Astrocyte of the hippocampus (primary cell): ENCODE measurements at regions not wholly inside any gene's neighbourhood (a gene's known extent, or its start where the extent isn't known, plus 50 kb on each side); places are given as distances from the start of the nearest gene placed in this dataset.

Experiments
- DNase-seq: peaks from one replicate; pipeline ENCODE4 v3.0.0; 2011; ENCODE audit warnings: low read depth, low spot score

DNA sequence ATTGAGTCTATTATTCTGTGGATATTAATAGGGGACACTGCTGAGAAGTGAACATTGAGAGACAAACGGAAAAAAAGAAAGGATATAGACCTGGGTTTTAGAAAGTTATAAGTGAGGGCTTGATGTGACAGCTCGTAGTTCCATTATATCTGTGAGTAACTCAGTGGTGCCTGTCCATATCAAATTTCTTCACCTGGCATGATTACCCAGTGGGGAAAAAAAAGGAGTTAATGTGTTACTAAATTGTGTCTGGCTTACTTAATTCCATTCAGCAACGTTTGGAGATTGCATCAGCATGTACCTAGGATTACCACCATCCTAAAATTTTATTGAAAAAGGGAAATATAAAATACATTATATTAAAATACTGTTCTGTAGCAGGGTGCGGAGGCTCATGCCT is 1249.9 kb downstream of the SLC16A7 start:
- no peak for DNase-seq

DNA sequence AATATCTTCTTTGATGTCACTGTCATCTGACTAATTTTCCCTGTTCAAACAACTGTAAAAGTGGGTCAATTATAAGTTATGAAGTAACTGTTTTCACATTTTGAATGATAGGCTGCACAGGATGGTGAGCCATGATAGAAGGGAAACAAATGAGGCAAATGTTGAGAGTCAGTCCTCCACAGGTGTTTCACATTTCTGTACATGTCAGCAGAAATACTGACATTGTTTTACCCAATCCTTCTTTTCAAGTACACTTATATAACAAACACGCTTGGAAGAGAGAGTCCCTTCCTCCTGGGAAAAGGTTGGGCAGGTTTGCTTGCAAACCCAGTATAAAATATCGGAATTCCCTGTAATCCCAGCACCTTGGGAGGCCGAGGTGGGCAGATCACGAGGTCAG is 1251.5 kb downstream of the SLC16A7 start:
- DNase-seq: no peak

DNA sequence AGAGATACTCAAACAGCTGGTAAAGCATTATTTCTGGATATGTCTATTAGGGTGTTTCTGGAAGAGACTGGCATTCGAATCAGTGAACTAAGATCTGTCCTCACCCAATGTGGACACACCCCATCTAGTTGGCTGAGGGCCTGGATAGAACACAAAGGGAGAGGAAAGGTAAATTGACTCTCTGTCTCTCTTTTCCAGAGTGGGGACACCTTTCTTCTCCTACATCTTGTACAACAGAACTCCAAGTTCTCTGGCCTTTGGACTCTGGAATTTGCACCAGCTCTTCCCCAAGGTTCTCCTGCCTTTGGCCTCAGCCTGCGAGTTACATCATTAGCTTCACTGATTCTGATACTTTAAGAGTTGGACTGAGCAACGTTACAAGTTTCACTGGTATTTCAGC is 1253.9 kb downstream of the SLC16A7 start:
- DNase-seq: no peak

DNA sequence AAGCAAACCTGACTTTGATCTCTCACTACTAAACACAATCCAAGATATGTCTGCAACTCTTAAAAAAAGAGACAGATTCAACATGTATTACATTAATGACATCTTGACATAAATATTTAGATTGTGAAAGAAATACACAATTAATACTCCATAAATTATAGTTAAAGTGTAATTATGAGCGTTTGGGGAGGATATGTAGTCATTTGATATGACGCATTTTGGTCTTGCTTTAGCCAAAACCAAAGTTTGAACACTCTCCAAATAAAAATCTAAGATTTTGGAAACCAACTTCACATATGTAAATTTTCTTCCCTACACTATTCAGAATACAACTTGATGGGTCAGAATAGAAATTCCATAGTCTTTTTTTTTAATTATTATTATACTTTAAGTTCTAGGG is 1257.6 kb downstream of the SLC16A7 start:
- no peak for DNase-seq

DNA sequence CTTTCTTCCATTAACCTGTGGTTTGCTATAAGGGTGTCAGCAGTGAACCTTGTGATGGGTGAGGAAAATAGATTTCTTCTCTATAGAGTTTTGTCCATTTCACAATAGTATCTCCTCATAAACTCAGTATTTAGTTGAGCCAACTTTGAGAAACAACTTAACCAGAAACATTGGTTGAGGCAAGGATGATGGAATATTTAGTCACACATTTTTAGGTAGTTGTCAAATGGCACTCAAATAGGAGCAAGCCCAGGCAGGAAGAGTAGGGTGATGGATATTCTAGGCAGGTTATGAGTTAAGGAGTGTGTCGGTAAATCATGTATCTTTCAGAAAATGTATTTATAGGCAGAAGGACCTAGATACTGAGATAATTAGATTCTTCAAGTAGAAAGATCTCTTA is 1267.6 kb downstream of the SLC16A7 start:
- no peak for DNase-seq

DNA sequence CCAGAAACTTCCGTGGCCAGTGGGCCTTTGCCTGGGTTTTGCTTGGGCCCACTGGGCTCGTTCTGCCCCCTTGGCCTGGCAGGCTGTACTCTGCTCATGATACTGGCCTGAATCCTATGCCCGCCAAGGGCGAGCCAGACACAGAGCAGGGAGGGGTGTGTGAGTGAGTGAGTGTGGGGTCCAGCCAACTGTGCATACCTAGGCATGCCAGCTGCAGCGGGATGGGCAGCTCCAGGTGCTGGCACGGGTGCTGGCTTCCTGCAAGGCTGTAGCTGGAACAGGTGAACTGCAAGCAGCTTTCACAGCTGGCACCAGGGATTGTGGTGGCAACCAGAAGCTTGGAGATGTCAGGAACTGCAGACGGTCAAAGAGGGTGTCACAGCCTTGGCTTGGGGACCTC is 1276.4 kb downstream of the SLC16A7 start:
- DNase-seq: no peak

DNA sequence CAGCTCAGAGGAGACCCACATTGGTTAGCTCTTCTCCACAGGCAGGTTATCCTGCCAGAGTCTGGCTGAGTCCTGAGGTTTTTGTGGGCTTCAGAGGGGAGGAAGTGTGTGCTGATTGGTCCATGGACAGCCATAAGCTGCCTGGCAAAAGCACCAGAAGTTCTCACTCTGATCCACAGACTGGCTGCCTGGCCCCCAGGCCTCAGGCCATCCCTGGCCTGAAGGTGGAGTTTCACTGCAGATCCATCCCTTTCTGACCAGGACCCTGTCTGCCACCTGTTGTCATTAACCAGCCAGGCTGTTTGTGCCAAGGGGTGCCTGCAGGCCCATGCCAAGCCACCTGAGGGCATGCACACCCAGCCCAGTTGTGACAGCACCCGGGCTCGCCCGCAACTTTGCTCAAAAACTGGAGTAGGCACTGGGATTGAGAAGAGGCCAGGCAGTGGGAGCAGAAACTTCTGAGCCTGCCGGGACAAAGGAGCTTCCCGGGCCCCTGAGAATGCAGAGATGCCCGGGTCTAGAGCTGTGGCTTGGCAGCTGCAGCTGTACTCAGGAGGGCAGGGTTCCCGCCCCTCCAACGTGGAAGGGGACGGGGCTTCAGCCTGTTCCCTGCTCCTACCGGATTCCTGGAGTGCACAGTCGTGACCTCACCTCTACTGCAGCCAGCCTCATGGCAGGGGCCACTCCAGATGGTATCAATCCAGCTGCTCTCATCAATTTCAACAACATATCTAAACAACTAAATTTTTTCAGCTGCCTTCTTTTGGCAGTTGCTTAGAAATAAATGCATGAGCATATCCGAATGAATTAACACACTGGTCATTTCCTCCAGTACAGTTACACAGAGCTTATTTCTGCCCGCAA is 1277.3 kb downstream of the SLC16A7 start:
- DNase-seq: no peak

DNA sequence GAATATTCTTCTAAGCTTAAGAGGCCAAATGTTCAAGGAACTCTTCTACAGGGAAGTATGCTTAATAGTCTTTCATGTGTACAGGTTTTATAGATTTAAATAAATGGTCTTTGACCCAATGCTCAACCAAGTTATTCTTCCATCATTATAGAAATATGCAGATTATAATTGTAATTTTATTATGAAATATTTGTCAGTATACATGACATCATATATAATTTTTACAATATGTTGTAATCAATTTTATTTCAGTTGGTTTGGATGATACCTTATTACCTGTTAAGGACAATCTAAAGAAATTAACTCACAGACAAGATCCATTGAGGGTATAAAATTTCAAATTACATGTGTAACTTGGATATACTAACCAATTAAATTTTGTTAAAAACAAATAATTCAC is 1278.3 kb downstream of the SLC16A7 start:
- DNase-seq: no peak

DNA sequence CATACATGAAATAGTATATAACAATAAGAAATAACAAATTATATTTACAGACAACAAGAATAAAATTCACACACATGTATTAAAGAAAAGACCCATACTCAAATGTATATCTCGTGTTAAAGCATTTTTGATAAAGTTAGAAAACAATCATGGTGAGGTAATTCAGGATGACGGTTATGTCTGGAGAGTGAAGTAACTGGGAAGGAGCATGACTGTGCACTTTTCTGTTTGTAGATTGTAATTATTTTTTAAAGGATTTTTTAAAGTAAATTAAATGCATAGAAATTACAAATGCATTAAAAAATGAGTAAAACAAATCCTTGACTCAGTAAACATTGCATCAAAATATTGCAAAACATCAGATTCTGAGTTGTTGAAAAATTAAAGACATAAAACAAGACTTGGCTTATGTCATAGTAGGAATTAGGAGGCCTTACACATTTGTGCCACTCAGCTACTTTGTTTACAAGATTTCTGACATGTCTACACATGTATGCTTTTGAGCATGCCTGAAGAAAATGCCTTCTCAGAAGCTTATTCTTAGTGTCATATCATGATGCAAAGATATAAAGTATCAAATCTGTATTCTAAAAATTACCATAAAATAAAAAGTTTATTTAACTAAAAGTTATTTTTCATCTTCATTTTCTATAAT is 1325.1 kb downstream of the SLC16A7 start:
- no peak for DNase-seq

DNA sequence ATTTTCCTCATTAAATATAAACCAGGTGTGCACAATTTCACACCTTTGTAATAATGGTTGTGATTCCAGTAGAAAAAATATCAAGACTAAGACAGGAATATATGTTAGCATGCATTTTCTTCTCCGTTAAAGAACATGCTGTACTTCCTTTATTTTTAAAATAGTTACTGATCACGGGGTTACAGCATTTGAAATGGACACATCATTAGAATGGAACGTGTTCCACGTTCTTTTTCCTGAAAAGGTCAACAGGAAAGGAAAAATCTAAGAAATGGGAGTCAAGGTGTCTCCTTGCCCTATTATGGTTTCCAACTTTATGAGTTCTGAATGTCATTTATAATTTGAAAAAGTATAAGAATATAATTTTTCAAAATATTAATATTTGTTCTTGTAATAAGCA is 1325.7 kb downstream of the SLC16A7 start:
- DNase-seq: no peak

DNA sequence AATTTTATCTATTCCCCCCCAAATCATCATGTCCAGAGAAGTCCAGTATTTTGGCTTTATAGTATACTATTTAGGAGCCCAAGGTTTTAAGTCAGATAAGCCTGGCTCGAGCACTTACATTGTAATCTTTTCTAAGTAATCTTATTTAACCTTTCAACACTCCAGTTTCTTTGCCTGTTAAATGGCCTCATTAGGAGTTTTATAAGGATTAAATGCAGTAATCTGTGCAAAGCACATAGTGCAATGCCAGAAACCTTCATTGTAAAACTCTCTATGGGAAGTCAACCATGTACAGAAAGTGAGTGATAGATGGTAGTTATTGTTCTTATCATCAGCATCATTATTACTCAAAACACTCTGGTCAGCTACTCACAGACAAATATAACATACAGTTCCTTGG is 1330.4 kb downstream of the SLC16A7 start:
- DNase-seq: no peak

DNA sequence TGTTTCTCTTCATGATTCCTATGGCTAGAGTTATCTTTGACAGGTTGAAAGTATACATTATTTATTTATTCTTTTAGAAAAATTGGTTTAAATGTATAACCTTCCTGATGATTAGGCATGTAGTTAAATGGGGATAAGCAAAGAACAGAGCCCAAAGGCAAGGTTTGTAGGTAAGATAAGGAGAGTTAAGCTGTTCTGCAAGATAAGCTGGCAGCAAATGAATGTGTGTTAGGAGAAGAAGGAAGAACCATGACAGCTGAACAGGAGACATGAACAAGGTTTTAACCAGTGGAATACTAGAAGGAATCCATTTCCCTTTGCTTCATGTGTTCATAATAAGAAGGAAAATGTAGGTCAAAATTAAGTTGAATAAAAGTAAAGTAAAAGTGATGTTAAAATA is 1330.1 kb upstream of the USP15 start:
- DNase-seq: no peak

DNA sequence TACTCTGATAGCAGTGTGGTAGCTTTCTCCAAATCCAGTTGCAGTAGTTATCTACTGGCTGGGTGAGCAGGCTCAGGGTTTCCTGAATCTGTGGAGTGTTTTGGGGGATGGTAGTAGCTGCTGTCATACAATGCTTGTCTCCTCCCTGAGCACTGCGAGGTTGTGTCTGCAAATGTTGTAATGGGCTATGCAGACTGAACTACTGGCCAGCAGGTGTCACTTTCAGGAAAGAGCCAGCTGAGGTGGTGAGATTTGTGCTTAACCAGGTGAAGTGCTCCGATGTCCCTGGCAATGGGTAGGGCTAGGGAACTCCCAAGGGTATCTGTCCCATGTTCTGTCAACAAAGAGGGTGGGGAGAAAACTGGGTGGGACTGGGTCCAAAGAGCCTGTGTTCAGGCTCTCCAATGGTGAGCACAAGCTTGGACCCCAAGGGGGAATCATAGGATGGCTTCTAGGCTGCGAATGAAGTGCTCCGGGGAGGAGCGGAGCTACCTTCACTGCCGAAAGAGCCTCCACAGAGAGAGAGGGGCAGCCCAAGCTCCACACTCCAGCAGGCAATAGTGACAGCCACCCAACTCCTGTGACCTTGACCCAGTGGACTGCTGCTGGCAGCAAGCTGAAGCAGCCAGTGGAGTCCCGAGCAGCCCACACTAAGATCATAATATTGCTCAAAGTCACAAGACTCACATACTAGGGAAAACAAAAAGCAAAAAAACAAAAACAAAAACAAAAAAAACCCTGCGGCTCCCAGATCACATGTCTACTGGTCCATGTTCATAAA is 1324.0 kb upstream of the USP15 start:
- no peak for DNase-seq

DNA sequence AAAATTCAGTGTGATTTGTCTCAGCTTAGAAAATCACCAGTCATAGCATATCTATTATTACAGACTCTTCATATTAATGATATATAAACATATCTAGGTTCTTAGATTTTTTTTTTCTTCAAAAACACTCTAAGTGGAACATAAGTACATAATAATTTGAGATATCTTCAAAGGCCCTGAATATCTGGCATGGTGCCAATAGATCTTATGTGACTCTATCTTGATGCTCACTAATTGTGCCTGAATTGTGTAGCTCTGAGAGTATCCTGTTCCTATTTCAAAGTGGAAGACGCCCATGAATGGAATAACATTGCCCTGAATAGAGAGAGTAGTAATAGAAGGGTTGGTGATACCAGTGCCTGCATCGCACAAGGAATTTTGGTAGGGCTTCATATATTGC is 1312.7 kb upstream of the USP15 start:
- no peak for DNase-seq

DNA sequence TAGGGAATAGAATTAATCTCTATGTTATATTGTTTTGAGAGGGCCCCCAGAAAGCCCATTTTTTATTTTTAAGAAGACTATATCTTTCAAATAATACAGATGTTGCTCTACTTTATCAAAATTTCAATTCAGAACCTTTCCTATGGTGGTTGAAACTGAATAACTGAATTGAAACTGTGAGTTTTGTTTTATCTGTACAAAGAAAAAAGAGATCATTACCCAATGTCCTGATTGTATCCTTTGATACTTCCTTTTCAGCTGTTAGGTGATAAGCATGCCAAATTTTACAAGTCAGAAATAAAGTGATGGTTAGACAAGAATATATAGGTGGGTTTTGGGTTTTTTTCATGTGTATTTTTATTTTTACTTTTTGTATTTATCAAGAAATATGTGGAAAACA is 1293.1 kb upstream of the USP15 start:
- no peak for DNase-seq

DNA sequence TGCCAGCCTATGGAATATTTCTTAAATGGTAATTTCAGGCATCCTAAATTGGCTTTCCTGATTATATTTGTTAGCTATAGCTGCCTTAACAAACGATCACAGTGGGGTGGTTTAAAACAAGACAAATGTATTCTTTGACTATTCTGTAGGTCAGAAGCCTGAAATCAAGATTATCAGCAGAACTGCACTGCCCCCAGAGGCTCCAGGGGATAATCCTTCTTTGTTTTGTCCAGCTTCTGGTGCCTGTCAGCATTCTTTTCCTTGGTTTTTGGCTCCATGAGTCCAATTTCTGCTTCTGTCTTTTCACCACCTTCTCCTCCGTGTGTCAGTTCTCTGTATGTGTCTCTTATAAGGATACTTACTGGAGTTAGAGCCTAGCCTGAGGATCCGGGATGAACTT is 1282.2 kb upstream of the USP15 start:
- no peak for DNase-seq

DNA sequence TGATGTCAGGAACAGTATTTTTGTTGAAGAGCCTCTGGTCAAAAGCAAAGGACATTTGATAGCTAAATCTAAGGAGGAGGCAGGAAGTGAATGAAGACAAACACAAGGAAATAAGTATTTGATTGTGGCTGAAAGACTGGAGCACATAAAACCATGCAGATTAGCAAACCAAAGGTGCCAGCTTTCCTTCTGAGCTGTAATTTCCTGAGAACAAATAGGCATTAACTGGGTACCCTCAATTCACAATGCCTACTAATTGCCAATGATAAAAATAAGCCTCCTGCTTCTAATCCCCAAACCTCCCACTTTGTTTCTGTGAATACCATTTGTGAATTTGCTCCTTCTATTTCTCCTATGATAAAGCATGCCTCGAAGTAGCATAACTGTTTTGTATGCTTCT is 1279.6 kb upstream of the USP15 start:
- no peak for DNase-seq

DNA sequence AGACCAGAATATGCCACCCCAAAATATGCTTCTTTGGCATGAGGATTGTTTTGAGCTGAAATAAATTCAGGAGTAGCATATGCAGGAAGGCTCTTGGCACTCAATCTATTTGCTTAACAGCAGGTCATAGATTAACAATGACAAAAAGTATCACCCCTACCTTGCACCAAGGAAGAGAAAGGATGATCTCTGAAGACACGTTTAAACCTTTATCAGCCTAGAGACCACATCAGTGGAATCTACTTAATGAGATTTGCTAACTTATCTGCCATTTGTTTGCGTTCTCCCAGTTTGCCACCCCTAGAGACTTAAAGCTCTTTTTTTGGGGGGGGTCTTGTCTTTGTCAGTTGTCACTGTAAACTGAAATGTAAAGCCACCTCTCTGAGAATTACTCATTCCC is 1278.7 kb upstream of the USP15 start:
- DNase-seq: no peak

DNA sequence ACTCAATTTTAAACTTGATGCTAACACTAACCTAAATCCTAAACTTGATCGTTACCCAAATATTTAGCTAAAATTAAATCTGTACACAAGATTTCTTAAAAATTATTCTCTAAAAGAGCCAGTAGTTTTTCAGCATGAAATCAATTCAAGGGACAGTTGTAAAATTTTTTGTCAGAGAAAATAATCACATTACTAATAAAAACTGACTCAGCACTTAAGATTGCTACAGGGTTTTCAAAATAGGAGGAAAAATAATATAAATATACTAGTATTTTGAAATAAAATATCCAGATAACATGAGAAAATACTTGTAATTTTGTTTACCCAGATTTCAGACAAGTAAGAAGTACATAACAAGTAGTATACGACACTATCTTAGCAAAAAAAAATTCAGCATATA is 1268.1 kb upstream of the USP15 start:
- no peak for DNase-seq

DNA sequence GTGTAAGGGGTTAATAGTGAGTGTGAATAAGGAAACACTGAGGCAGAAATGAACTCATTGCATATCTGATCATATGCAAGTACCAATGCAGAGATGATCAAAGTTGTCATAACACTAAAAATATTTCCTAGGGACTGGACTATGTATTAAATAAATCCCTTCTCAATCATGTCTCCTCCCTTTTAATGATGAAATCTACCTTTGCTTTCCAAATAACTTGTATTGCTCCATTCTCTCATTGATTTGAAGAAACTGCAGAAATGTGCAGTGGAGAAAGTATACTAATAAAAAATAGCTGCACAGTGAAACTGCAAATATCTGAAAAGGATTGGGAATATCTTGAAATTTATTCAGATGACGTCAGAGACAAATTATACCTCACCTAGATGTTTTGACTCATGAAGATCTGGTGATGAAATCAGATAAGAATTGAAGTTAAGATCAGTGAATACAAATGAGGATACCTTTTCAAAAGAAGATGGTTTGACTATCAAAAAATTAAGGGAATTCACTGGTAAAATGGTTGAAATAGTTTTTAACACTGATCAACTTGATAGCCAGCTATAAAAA is 1264.9 kb upstream of the USP15 start:
- no peak for DNase-seq

DNA sequence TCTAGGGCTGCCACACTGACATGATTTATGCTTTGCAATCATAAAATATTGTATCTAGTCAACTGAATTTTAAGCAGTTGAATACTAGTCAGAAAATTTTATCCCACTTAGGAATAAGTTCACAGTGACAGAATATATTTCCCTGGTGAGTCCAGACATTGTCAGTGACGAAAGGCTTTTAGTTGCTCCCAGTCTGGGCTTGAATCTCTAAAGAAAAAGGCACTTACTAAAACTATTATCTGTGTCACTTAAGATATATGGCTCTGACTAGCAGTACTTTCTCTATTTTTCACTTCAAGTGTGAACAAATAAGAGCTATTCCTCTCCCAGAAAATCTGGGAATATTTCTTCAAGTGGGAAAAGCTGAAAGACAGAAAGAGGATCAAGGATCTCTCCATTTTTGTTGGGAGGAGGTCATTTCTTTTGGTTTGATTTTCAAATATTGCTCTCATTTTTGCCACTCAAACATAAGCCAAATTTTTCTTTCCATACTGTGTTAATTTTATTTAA is 1262.3 kb upstream of the USP15 start:
- no peak for DNase-seq

DNA sequence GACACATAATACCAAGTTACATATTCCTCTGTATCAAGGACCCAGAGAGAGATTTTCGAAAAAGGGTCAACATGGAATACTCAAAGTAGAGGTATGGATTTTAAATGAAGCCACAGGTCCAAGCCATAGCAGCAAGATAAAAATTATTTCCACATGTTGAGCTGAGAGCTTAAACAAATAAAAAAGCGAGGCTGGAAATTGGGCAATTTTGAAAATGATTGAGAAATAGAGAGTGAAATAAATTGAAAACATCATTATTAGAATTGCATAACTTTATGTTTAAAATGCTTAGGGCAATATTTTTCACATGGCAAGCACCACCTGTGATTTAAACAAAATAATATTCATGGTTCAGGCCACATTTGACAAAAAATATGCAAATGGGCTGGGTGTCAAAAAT is 1251.0 kb upstream of the USP15 start:
- no peak for DNase-seq
